Mesendoderm (in vitro differentiated cells): ENCODE measurements at regions not wholly inside any gene's neighbourhood (a gene's known extent, or its start where the extent isn't known, plus 50 kb on each side); places are given as distances from the start of the nearest gene placed in this dataset.

Source experiments
- DNase-seq: peaks from one replicate; pipeline ENCODE4 v3.0.0; 2013
- H2AK5ac ChIP-seq: 2 replicates; pipeline ENCODE4 v1.6.1; 2013; ENCODE audit warnings: low read length, inconsistent platforms
- H2BK120ac ChIP-seq: 2 replicates; pipeline ENCODE4 v1.6.1; 2013; ENCODE audit warnings: low read depth, mild to moderate bottlenecking, low read length, moderate library complexity, mixed read lengths
- H2BK15ac ChIP-seq: replicated peaks from 2 replicates; pipeline ENCODE4 v1.6.1; 2013; ENCODE audit warnings: low read depth, mild to moderate bottlenecking, moderate library complexity
- H2BK5ac ChIP-seq: 2 replicates; pipeline ENCODE4 v1.6.1; 2013; ENCODE audit warnings: low read length, inconsistent platforms
- H3K18ac ChIP-seq: 2 replicates; pipeline ENCODE4 v1.6.1; 2013; ENCODE audit warnings: mild to moderate bottlenecking, low read length, mixed read lengths
- H3K23ac ChIP-seq: one replicate; pipeline ENCODE4 v1.6.1; 2013; ENCODE audit warnings: low read length
- H3K27ac ChIP-seq: 2 replicates; pipeline ENCODE4 v1.5.1; 2013; ENCODE audit warnings: low read depth, mild to moderate bottlenecking, inconsistent platforms, low read length, moderate library complexity
- H3K27me3 ChIP-seq: 2 replicates; pipeline ENCODE4 v1.6.1; 2013; ENCODE audit warnings: low read length, control low read depth, mild to moderate bottlenecking, inconsistent platforms; ENCODE audit not compliant: insufficient read depth, poor library complexity
- H3K36me3 ChIP-seq: 2 replicates; pipeline ENCODE4 v1.6.1; 2013; ENCODE audit warnings: low read length, inconsistent platforms; ENCODE audit not compliant: control insufficient read depth, insufficient read depth
- H3K4ac ChIP-seq: one replicate; pipeline ENCODE4 v1.6.1; 2013; ENCODE audit warnings: low read depth, mild to moderate bottlenecking, low read length, moderate library complexity
- H3K4me1 ChIP-seq: 2 replicates; pipeline ENCODE4 v1.6.1; 2013; ENCODE audit warnings: low read depth, low read length, inconsistent platforms; ENCODE audit not compliant: control insufficient read depth
- H3K4me2 ChIP-seq: 2 replicates; pipeline ENCODE4 v1.6.1; 2013; ENCODE audit warnings: low read length
- H3K4me3 ChIP-seq: 2 replicates; pipeline ENCODE4 v1.5.1; 2013; ENCODE audit warnings: mild to moderate bottlenecking, low read length
- H3K56ac ChIP-seq: one replicate; pipeline ENCODE4 v1.6.1; 2013; ENCODE audit warnings: low read length
- H3K79me1 ChIP-seq: 2 replicates; pipeline ENCODE4 v1.6.1; 2013; ENCODE audit warnings: low read length, inconsistent platforms
- H3K79me2 ChIP-seq: 2 replicates; pipeline ENCODE4 v1.6.1; 2013; ENCODE audit warnings: mild to moderate bottlenecking, low read length; ENCODE audit not compliant: control insufficient read depth, insufficient read depth
- H3K9ac ChIP-seq: 2 replicates; pipeline ENCODE4 v1.6.1; 2013; ENCODE audit warnings: low read length, inconsistent platforms
- H4K5ac ChIP-seq: one replicate; pipeline ENCODE4 v1.6.1; 2013; ENCODE audit warnings: low read length
- H4K8ac ChIP-seq: one replicate; pipeline ENCODE4 v1.6.1; 2013; ENCODE audit warnings: low read depth, mild to moderate bottlenecking, control low read depth, low read length, moderate library complexity
- WGBS: extraction: QIAGEN DNeasy Blood & Tissue Kit; methylation state at CpG from one replicate; pipeline ENCODE4 v1.1.7; 2013; ENCODE audit warnings: low lambda C conversion rate, missing lambda C conversion rate; ENCODE audit not compliant: insufficient coverage; ENCODE audit errors: extremely low coverage; 5-methylcytosine and 5-hydroxymethylcytosine counted together

DNA sequence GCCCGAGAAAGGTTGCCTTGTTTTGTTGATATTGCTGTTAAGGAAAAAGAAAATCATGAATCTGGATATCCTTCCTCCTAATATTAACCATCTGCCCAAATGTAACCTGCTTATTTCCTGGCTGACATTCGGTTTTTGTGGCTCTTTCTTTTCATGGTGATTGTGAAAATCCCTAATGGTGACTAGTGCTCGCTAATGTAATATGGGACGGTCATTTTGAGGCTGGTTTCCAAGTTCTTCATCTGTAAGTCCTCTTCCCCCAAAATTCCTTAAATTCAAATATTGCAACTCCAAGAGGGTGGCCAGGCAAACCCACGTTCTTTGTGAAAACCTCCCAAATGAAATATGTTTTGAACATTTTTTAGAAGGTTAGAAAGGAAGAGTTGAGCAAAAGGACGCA lies 63.1 kb upstream of the MAMDC2 start:
- no peak overlapping the region for H3K56ac ChIP-seq
- H3K4me2 ChIP-seq: no peak overlapping the region
- no peak overlapping the region for H3K4ac ChIP-seq
- no peak overlapping the region for H2BK120ac ChIP-seq
- no peak overlapping the region for H3K23ac ChIP-seq
- H3K27me3 ChIP-seq: no peaks in the 10 kb centered on the region
- H2BK15ac ChIP-seq: no peak overlapping the region
- peaks cover 3% of the 10 kb centered on the region for H3K4me1 ChIP-seq
- no peaks in the 10 kb centered on the region for H3K36me3 ChIP-seq
- H2BK5ac ChIP-seq: no peak overlapping the region
- no CpG with 5 or more reads among the region's 6 CpGs for WGBS
- H3K9ac ChIP-seq: no peak overlapping the region
- H2AK5ac ChIP-seq: no peak overlapping the region
- no peaks in the 10 kb centered on the region for H3K79me2 ChIP-seq
- no peak overlapping the region for H3K27ac ChIP-seq
- no peaks in the 10 kb centered on the region for H3K79me1 ChIP-seq
- no peak overlapping the region for H4K5ac ChIP-seq
- no peak overlapping the region for H4K8ac ChIP-seq
- H3K4me3 ChIP-seq: no peak overlapping the region
- DNase-seq: no peak
- H3K18ac ChIP-seq: no peak overlapping the region

DNA sequence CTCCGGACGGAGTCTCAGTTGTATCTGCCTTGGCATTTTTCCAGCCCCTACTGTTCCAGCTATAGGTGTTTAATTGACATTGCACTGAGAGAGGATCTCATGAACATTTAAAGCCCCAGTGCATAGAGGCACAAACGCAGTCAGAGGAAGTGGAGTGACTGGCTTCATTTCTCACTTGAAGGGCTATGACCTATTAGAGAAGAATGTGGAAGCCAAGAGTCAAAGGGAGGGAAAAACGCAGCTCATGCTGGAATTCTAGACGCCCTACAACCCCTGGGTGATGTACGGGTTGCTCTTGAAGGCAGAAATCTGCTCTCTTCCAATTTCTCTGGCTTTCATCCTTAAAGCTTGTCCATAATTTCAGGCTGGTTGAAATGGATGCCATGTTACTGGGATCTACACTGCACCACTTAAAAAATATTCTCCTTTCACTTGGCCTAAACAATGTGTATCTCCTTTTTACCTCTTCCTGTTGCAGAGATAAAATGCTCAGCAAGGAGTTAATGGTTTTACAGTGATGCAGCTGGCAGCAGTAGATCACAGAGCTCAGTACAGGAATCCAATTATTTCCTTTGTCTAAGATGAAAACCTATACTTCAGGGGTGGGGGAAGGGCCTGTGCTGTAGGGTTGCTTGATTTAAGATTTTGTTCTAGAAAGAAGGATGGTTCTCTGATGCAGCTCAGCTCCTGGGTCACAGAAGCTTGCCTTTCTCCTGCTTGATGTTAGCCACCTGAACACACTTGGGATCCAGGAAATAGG lies 61.8 kb upstream of the MAMDC2 start:
- Histone ChIP-seq H3K4ac (no peak overlapping the region), H3K9ac (no peak overlapping the region), H2BK120ac (no peak overlapping the region), H3K36me3 (no peaks in the 10 kb centered on the region), H3K4me3 (no peak overlapping the region), H3K23ac (no peak overlapping the region), H3K4me1 (peaks cover 3% of the 10 kb centered on the region), H3K79me2 (no peaks in the 10 kb centered on the region), H3K18ac (no peak overlapping the region), H3K27me3 (no peaks in the 10 kb centered on the region), H4K5ac (no peak overlapping the region), H3K56ac (no peak overlapping the region), H2BK15ac (no peak overlapping the region), H3K27ac (no peak overlapping the region), H3K4me2 (no peak overlapping the region), H3K79me1 (no peaks in the 10 kb centered on the region), H4K8ac (no peak overlapping the region), H2BK5ac (no peak overlapping the region), H2AK5ac (no peak overlapping the region)
- no CpG with 5 or more reads among the region's 6 CpGs for WGBS
- peak; percentile 36 for DNase-seq

DNA sequence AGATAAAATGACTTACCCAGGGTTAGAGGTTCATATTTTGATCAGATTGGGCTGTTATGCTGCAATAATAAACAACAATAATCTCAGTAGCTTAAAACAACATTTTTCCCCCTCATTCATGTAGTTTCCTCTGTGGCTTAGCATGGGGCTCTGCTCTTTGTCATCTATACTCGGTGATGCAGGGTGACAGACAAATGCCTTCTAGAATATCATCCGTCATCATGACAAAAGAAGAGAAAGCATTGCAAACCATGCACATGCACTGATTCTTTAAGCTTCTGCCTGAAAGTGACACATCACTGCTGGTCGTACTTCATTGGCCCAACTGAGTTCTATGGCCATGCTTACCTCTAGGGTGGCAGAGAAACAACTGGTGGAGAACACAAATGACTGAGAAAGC lies 58.8 kb upstream of the MAMDC2 start:
- no peak overlapping the region for H3K23ac ChIP-seq
- WGBS: no CpG with 5 or more reads among the region's 3 CpGs

DNA sequence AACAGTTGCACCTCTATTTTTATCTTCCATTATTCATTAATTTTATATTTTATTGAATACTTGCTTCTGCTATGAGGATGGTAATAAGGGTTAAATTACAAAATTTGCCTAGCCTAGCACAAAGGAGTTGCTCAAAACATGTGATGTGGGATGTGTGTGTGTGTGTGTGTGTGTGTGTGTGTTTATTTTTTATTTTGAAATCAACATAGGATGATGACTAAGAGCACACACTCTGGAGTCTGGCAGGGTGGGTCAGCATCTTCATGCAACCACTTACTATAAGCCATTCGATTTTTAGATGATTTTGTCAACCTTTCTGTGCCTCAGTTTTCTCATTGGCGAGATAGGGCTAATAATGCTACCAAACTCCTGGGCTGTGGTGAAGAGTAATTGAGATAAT lies 57.7 kb upstream of the MAMDC2 start:
- no peak overlapping the region for H4K5ac ChIP-seq
- no peak overlapping the region for H3K23ac ChIP-seq
- H3K79me2 ChIP-seq: no peaks in the 10 kb centered on the region
- no peak overlapping the region for H3K4me2 ChIP-seq
- H2BK120ac ChIP-seq: no peak overlapping the region
- H3K4me1 ChIP-seq: peaks cover 3% of the 10 kb centered on the region
- no peaks in the 10 kb centered on the region for H3K27me3 ChIP-seq
- H2BK5ac ChIP-seq: no peak overlapping the region
- no peak overlapping the region for H3K18ac ChIP-seq
- no CpG with 5 or more reads among the region's 2 CpGs for WGBS
- H3K36me3 ChIP-seq: no peaks in the 10 kb centered on the region
- no peak for DNase-seq
- no peak overlapping the region for H3K9ac ChIP-seq
- no peak overlapping the region for H3K56ac ChIP-seq
- no peak overlapping the region for H3K4ac ChIP-seq
- H3K79me1 ChIP-seq: no peaks in the 10 kb centered on the region
- H3K4me3 ChIP-seq: no peak overlapping the region
- H4K8ac ChIP-seq: no peak overlapping the region
- H2AK5ac ChIP-seq: no peak overlapping the region
- no peak overlapping the region for H2BK15ac ChIP-seq
- H3K27ac ChIP-seq: no peak overlapping the region

More for the DNA sequence above, 58.8 kb upstream of the MAMDC2 start:
- H3K9ac ChIP-seq: no peak overlapping the region
- H3K4me3 ChIP-seq: no peak overlapping the region
- no peak overlapping the region for H3K4me2 ChIP-seq
- H3K27ac ChIP-seq: no peak overlapping the region
- no peak overlapping the region for H3K18ac ChIP-seq
- no peak overlapping the region for H3K56ac ChIP-seq
- H2BK15ac ChIP-seq: no peak overlapping the region
- no peak overlapping the region for H4K8ac ChIP-seq
- H3K79me2 ChIP-seq: no peaks in the 10 kb centered on the region
- no peak overlapping the region for H3K4ac ChIP-seq
- H3K27me3 ChIP-seq: no peaks in the 10 kb centered on the region
- H2AK5ac ChIP-seq: no peak overlapping the region
- DNase-seq: no peak
- H3K79me1 ChIP-seq: no peaks in the 10 kb centered on the region
- H2BK5ac ChIP-seq: no peak overlapping the region
- no peak overlapping the region for H4K5ac ChIP-seq
- no peak overlapping the region for H2BK120ac ChIP-seq
- H3K4me1 ChIP-seq: peaks cover 3% of the 10 kb centered on the region
- H3K36me3 ChIP-seq: no peaks in the 10 kb centered on the region

DNA sequence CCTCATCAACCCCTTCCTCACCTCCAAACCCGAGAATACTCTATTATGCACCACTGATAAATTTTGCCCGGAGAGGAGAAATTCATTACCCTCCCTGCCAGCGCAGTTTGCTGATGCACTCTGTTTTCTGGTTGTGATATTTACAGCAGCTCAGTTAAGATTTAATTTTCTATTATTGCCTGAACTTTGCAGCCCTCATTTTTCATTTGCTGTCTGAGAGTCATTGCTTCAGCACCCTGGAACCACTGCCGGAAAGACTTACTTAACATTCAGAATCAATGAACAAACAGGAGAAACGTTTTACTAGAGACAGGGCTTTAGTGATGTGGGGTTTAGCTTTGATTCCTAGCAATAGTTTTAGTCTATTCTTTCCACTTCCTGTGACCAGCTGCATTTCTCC lies 56.7 kb upstream of the MAMDC2 start:
- no peak overlapping the region for H3K23ac ChIP-seq
- H4K5ac ChIP-seq: no peak overlapping the region
- H3K4me3 ChIP-seq: no peak overlapping the region
- no peaks in the 10 kb centered on the region for H3K79me1 ChIP-seq
- no CpG with 5 or more reads among the region's 5 CpGs for WGBS
- H4K8ac ChIP-seq: no peak overlapping the region
- H3K4me1 ChIP-seq: peaks cover under 1% of the 10 kb centered on the region
- no peak overlapping the region for H3K56ac ChIP-seq
- no peak overlapping the region for H3K9ac ChIP-seq
- H2BK5ac ChIP-seq: no peak overlapping the region
- H2BK120ac ChIP-seq: no peak overlapping the region
- no peak for DNase-seq
- H3K27ac ChIP-seq: no peak overlapping the region
- H3K27me3 ChIP-seq: no peaks in the 10 kb centered on the region
- no peak overlapping the region for H3K18ac ChIP-seq
- H2BK15ac ChIP-seq: no peak overlapping the region
- H3K79me2 ChIP-seq: no peaks in the 10 kb centered on the region
- no peak overlapping the region for H3K4me2 ChIP-seq
- H3K4ac ChIP-seq: no peak overlapping the region
- no peak overlapping the region for H2AK5ac ChIP-seq
- no peaks in the 10 kb centered on the region for H3K36me3 ChIP-seq

DNA sequence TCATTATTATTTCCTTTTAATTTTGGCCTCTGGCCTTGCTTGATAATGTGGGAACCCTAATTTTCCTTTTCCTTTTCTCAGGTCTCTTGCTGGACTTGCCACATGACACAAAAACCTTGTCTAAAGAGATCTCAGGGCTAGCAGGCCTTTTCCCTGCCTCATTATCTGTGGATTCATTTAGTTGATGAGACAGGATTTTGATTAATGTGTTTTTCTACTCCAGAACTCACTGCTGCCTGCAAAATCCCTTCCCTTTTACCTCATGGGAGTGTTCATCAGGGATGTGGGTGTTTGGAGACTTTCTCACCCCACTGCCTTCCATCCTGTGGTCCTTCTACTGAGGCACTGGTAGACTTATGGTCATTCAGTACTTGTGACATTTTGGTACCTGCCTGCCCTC lies 56.2 kb upstream of the MAMDC2 start:
- no peak for DNase-seq
- Histone ChIP-seq H2BK120ac (no peak overlapping the region), H3K56ac (no peak overlapping the region), H3K79me2 (no peaks in the 10 kb centered on the region), H2BK15ac (no peak overlapping the region), H3K4me3 (no peak overlapping the region), H3K4me2 (no peak overlapping the region), H3K4ac (no peak overlapping the region), H3K23ac (no peak overlapping the region), H2BK5ac (no peak overlapping the region), H2AK5ac (no peak overlapping the region), H3K27me3 (no peaks in the 10 kb centered on the region), H4K8ac (no peak overlapping the region), H3K36me3 (no peaks in the 10 kb centered on the region), H4K5ac (no peak overlapping the region), H3K4me1 (no peaks in the 10 kb centered on the region), H3K79me1 (no peaks in the 10 kb centered on the region), H3K18ac (no peak overlapping the region), H3K27ac (no peak overlapping the region), H3K9ac (no peak overlapping the region)
